OCI-LY3 (cell line): ENCODE measurements at regions not wholly inside any gene's neighbourhood (a gene's known extent, or its start where the extent isn't known, plus 50 kb on each side); places are given as distances from the start of the nearest gene placed in this dataset.

Experiments
- EZH2phosphoT487 ChIP-seq: fragments of 200-600 bp; shearing (Covaris generic); IDR thresholded peaks from 2 replicates; pipeline ENCODE4 v1.6.1; 2018; ENCODE audit warnings: antibody characterized with exemption, mixed run types, low read depth
- TF ChIP-seq, protein P1 (sequence below): fragments of 200-600, 300-600 bp; sonication (generic); IDR thresholded peaks from 2 replicates; pipeline ENCODE4 v1.5.1; 2014; ENCODE audit warnings: antibody characterized with exemption, low read length, low read depth

DNA sequence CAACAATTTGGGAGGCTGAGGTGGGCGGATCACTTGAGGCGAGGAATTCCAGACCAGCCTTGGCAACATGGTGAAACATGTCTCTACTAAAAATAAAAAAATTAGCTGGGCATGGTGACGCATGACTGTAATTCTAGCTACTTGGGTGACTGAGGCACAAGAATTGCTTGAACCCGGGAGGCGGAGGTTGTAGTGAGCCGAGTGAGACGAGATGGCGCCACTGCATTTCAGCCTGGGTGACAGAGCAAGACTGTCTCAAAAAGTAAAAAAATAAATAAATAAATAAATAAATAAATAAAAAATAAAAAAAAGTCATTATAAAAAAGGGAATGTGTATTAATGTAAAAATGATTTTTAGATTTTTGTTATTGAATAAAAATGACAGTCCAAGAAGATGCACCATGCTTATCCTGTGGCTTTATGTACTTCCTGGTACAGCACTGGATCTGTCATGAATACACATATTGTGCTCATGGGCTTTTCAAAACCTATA, 658.8 kb upstream of the LRRN3 start:
- TF ChIP-seq, protein P1, sequence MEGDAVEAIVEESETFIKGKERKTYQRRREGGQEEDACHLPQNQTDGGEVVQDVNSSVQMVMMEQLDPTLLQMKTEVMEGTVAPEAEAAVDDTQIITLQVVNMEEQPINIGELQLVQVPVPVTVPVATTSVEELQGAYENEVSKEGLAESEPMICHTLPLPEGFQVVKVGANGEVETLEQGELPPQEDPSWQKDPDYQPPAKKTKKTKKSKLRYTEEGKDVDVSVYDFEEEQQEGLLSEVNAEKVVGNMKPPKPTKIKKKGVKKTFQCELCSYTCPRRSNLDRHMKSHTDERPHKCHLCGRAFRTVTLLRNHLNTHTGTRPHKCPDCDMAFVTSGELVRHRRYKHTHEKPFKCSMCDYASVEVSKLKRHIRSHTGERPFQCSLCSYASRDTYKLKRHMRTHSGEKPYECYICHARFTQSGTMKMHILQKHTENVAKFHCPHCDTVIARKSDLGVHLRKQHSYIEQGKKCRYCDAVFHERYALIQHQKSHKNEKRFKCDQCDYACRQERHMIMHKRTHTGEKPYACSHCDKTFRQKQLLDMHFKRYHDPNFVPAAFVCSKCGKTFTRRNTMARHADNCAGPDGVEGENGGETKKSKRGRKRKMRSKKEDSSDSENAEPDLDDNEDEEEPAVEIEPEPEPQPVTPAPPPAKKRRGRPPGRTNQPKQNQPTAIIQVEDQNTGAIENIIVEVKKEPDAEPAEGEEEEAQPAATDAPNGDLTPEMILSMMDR: no peak
- no peak for TF ChIP-seq EZH2phosphoT487
